AG04450 (cell line): ENCODE measurements at regions not wholly inside any gene's neighbourhood (a gene's known extent, or its start where the extent isn't known, plus 50 kb on each side); places are given as distances from the start of the nearest gene placed in this dataset.

Experiments
- CTCF ChIA-PET: fragments of 300-600, 350-600 bp; formaldehyde crosslinking; extraction: SDS; loops from one replicate; lab custom pipeline; 2022; ENCODE audit warnings: antibody characterized with exemption, inconsistent platforms; lab: Charles Lee
- POLR2A ChIA-PET: fragments of 350-600 bp; formaldehyde crosslinking; extraction: SDS; loops from one replicate; lab custom pipeline; 2021; ENCODE audit warnings: antibody characterized with exemption, inconsistent platforms; lab: Yijun Ruan, JAX
- DNase-seq: peaks from one replicate; pipeline ENCODE4 v3.0.0-alpha.2; 2011; ENCODE audit warnings: low read depth, low spot score
- H3K27ac ChIP-seq: one replicate; pipeline ENCODE4 v1.5.1; 2012; ENCODE audit warnings: low read depth, low read length, control low read depth
- H3K27me3 ChIP-seq: one replicate; pipeline ENCODE4 v1.6.0; 2012; ENCODE audit warnings: low read length; ENCODE audit not compliant: control insufficient read depth, insufficient read depth
- H3K4me3 ChIP-seq: 2 replicates; pipeline ENCODE4 v1.5.1; 2011; ENCODE audit warnings: mild to moderate bottlenecking, low read depth, low read length, control low read depth
- H3K9me3 ChIP-seq: 2 replicates; pipeline ENCODE4 v1.5.1; 2012; ENCODE audit warnings: low read length; ENCODE audit not compliant: control insufficient read depth, insufficient read depth
- TF ChIP-seq, protein P1 (sequence below): IDR thresholded peaks from 2 replicates; pipeline ENCODE4 v1.5.1; 2011; ENCODE audit warnings: low read depth, low read length, control low read depth, inconsistent platforms

DNA sequence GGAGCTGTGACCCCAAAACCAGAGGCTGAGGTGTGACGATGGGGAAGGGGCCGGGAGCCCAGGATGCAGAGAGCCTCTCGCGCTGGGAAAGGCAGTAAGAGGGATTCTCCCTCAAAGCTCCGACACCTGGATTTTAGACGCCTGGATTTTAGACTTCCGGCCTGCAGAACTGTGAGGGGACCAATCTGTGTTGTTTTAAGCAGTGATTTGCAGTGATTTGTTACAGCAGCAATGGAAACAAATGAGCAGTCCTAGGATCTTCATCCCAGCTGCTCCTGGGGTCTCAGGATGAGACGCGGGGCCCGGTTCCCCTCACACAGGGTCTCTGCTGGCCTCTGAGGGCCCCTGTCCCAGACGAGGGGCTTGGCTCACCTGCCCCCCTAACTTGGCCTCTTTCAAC lies 365.5 kb downstream of the THBS2 start:
- CTCF ChIA-PET, result interaction anchor here (0.7 kb wide), 1 partner anchor 897 kb away, joined by 4 read pairs; no protein-coding TSS in a partner anchor
- Histone ChIP-seq H3K4me3 (no peak overlapping the region), H3K27me3 (peaks cover 4% of the 10 kb centered on the region), H3K9me3 (no peaks in the 10 kb centered on the region; the same call in 1 of the 2 replicates), H3K27ac (no peak overlapping the region)
- POLR2A ChIA-PET, result no interaction called here
- TF ChIP-seq, protein P1, sequence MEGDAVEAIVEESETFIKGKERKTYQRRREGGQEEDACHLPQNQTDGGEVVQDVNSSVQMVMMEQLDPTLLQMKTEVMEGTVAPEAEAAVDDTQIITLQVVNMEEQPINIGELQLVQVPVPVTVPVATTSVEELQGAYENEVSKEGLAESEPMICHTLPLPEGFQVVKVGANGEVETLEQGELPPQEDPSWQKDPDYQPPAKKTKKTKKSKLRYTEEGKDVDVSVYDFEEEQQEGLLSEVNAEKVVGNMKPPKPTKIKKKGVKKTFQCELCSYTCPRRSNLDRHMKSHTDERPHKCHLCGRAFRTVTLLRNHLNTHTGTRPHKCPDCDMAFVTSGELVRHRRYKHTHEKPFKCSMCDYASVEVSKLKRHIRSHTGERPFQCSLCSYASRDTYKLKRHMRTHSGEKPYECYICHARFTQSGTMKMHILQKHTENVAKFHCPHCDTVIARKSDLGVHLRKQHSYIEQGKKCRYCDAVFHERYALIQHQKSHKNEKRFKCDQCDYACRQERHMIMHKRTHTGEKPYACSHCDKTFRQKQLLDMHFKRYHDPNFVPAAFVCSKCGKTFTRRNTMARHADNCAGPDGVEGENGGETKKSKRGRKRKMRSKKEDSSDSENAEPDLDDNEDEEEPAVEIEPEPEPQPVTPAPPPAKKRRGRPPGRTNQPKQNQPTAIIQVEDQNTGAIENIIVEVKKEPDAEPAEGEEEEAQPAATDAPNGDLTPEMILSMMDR, result no peak
- DNase-seq, result no peak

DNA sequence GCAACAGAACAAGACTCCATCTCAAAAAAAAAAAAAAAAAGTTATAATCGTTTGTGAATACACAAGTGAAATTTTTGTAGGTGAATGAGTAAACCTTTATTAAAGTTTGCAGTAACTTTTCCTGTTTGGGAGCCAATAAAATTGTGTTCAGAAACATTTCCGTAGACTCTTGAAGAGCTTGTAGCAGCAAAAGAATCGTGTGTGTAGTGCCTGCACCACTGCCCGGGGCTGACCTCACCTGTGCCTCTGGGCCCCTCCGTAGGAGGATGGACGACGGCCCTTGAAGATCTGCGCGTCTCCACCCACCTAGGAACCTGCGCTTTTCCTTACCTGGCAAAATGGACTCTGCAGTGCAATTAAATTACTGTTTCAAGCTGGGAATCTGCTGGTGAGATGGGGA lies 366.0 kb downstream of the THBS2 start:
- DNase-seq, result no peak
- TF ChIP-seq, protein P1, result no peak
- POLR2A ChIA-PET, result no interaction called here

DNA sequence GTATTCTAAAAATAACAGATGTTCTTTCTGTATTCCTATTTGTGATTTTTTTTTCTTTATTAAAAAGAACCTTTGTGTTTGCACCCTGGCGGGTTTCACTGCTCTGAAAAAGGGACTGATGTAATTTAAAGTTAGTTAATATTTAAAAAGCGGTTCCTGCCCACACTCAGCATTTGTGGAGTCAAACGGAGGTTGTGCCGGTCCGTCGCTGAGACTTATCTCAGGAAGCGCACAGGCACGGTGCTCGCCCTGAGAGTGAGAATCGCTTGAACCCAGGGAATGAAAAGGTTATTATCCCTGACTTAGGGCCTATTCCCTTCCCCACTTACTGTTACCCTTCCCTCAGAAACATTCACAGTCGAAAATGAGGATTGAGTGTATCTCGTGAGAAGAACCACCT lies 366.7 kb downstream of the THBS2 start:
- Histone ChIP-seq H3K27ac (no peak overlapping the region), H3K4me3 (no peak overlapping the region), H3K27me3 (peaks cover 2% of the 10 kb centered on the region), H3K9me3 (no peaks in the 10 kb centered on the region; the same call in 1 of the 2 replicates)
- DNase-seq, result no peak
- CTCF ChIA-PET, result no interaction called here
- TF ChIP-seq, protein P1, result no peak
- POLR2A ChIA-PET, result no interaction called here

More for the DNA sequence above, 366.0 kb downstream of the THBS2 start:
- H3K27me3 ChIP-seq, result peaks cover 4% of the 10 kb centered on the region
- H3K4me3 ChIP-seq, result no peak overlapping the region
- H3K27ac ChIP-seq, result no peak overlapping the region
- no peaks in the 10 kb centered on the region; the same call in 1 of the 2 replicates for H3K9me3 ChIP-seq
- CTCF ChIA-PET, result interaction anchor here (0.7 kb wide), 1 partner anchor 898 kb away, joined by 4 read pairs; no protein-coding TSS in a partner anchor

DNA sequence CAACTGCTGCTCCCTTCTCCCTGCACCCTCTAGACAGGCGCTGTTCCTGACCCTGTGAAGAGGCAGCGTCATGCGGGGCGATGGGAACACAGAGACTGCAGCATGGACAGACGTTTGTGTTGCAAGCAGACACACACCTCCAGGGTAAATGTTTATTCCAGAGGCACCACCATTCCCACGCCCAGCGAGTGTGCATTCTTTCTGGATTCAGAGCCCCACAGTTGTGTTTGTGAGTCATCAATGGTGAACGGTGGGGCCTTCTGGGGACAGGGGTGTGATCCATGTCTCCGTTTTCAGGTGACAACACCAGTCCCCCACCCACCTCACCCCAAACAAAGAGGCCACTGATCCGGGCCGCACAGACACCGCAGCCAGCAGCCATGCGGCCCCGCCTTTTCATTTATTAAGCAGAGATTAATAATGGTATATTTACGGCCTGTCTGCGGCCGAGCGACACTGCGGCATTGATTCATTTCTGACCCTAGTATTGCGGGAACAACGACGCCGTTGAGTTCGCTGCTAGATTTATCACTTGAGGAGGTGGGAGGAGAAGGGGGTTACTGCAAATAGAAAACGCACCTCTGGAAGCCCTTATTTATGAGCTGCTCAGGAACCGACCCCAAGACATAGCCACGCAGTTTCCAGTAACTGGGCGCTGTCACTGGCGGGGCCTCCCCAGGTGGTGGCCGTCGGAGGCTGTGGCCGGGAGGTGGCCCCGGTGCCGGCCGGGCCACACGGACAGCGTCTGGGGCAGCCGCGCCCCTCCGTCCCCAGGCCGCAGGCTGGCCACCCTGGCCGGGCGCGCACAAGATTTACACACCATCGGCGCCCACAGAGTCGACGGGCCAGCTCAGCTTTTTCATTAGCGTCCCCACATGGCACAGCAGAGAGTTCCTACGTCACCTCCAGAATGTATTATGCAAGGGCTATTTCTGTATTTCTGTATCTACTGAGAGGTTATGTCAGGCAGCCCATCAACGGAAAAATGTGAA lies 367.6 kb downstream of the THBS2 start:
- CTCF ChIA-PET, result interaction anchor here (0.7 kb wide), 1 partner anchor 1024 kb away, joined by 3 read pairs; no protein-coding TSS in a partner anchor
- H3K27me3 ChIP-seq, result peaks cover 2% of the 10 kb centered on the region
- no peak overlapping the region for H3K4me3 ChIP-seq
- DNase-seq, result no peak
- H3K9me3 ChIP-seq, result no peaks in the 10 kb centered on the region; the same call in 1 of the 2 replicates
- POLR2A ChIA-PET, result no interaction called here
- no peak overlapping the region for H3K27ac ChIP-seq
- TF ChIP-seq, protein P1, result no peak

DNA sequence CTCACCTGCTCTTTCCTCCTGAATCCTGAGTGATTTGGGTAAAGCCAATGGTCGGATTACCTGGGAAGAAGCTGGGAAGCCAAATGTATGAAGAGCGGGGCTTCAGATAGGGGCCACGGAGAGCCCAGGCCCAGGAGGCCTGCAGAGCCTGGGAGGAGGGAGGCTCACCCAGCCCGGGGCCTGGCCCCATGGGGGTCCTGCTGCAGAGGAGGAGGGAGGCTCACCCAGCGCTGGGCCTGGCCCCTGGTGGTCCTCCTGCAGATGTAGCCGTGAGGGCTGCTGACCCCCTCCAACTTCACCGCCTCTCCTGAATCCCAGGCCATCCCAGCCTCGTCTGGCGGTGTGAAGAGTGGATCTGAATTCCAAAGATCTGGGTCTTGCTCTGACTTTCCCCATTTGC lies 368.4 kb downstream of the THBS2 start:
- no peak for DNase-seq
- H3K4me3 ChIP-seq, result no peak overlapping the region
- peaks cover 6% of the 10 kb centered on the region for H3K27me3 ChIP-seq
- TF ChIP-seq, protein P1, result no peak
- H3K9me3 ChIP-seq, result no peaks in the 10 kb centered on the region; the same call in 1 of the 2 replicates
- H3K27ac ChIP-seq, result no peak overlapping the region
- POLR2A ChIA-PET, result no interaction called here
- CTCF ChIA-PET, result interaction anchor here (0.7 kb wide), 1 partner anchor 1023 kb away, joined by 3 read pairs; no protein-coding TSS in a partner anchor
